HG03135 (cell line): ENCODE measurements at regions not wholly inside any gene's neighbourhood (a gene's known extent, or its start where the extent isn't known, plus 50 kb on each side); places are given as distances from the start of the nearest gene placed in this dataset.

Source experiments
- ATAC-seq: cut with Tn5 transposase; IDR thresholded peaks from one replicate; pipeline ENCODE4 v1.9.1; 2021; ENCODE audit warnings: mild to moderate bottlenecking, moderate library complexity; ENCODE audit not compliant: unreplicated experiment

DNA sequence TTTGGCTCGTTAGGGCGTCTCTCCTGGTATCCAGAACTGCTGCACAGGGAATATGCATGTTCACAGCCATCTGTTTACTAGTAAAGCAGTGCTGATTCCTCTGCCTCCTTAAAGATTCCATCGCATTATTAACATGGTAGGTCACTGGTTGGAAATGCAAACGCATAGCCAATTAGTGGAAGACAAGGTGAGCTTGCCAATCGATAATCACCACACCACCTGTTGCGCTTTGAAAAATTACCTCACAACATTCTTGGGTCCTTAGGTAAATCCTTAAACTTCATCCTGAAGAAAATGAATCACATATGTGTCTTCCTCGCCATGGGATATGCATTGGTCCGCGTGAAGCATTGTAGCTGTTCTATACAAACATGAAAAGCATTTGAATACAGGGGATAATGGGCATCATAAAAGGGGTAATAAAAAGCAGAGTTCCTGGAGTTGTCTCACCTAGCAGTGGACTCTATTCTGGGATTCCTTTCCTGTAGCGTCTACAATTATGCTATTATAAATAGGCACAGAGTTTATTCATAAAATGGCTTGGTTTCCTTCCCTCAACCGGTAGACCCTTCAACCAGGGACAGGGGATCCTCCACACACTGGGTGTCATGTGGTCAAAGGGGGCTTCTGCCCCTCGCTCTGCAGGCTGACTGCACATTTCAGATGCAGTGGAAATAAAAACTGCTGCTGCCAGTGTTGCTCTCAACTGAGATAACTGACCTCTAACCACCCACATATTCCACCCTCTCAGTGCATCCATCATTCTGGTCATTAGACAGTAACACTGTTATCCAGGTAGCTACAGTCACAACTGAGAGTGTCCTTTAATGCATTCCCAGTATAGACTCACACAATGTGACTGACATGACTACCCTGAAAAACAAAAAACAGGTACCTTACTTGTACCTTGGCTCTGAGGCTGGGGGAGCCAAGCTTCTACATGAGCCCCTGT lies 389.2 kb upstream of the NFE2L3 start:
- ATAC-seq: no peak

DNA sequence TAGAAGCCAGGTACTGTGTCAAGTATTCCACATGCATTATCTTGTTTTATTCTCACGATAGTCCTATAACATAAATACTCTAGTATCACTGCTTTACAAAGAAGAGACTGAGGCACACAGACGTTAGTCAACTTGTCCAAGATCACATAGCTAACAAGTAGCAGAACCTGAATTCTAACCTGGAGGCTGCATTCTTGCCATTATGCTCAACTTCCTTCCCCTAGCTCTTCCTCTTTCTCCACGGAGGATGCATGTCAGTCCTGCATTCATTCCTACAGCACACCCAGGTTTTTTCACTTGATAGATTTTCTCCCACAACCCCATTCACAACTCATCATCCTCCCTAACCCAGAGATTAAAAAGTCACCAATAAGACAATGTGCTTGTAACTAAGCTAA lies 388.5 kb upstream of the NFE2L3 start:
- no peak for ATAC-seq

DNA sequence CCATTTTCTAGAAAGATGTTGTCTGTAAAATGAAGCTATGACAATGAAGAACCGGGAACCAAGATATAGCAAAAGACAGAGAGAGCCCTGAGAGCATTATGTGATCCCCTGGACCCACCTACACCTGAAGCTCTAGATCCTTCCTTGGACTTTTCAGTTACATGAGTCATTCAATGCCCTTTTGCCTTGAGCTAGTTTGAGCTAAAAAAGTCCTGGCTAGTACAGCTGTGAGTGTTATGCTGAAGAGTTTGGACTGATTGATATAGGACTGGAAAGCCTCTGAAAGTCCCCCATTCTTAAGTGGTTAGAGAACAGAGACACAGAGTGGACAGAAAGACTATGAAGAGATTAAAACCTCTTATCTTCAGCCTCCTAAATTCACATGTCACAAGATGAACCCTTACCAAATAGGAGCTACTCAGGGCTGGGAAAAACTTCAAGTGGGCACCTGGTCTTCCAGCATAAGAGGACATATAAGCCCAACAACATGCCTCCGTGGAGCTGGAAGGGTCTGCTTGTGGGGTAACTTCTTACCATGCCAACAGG lies 386.8 kb upstream of the NFE2L3 start:
- no peak for ATAC-seq

DNA sequence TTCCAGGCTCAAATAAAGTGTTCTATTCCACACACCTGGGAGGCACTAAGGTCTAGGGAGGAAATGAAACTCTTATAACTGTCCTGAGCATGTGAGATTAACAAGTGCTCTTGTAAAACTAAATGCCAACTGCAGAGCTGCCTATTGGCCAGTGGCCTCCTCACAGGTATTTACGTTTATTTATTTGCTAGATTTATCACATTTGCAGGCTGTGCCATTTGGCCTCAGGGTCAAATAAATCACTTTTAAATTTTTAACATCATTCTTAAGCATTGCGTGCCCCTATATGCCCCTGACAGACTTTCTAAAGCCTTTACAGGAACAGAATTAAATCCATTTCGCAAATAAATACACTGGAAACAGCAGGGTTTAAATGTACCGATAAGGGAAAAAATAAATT lies 381.8 kb upstream of the NFE2L3 start:
- no peak for ATAC-seq

DNA sequence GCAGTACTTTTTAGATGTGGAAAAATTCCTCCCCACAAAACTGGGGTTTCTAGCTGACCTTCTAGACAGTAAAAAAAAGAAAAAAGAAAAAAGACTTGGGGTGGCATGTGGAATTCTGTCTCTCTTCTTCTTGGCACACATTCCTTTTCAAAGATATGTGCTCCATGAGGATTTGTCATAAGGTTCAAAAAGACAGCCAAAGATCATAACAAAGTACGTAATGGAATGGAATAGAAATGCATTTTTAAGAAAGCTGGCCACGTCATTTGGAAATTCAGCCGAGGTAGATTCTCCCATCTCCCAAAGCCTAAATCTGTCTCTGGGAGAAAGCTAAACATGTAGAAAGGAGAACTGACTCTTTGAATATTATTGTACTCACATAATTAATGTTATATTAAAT lies 381.3 kb upstream of the NFE2L3 start:
- no peak for ATAC-seq

DNA sequence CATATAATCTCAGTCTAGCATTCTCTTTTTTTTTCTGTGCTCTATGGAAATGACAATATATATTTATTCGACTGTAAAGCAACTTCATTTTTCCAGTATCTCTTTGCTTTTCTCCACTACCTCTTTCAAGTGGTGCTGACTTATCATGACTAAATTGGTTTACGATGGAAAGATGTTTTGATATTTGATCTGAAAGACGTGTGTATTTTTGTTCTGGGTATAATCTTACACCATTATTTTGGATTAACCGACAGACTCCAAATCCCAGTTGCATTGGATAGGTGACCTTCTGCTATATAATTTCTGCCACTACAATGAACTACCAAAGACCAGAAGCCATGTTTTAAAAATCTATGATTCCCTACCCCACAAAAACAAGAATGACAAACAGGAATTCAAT lies 380.5 kb upstream of the NFE2L3 start:
- no peak for ATAC-seq

DNA sequence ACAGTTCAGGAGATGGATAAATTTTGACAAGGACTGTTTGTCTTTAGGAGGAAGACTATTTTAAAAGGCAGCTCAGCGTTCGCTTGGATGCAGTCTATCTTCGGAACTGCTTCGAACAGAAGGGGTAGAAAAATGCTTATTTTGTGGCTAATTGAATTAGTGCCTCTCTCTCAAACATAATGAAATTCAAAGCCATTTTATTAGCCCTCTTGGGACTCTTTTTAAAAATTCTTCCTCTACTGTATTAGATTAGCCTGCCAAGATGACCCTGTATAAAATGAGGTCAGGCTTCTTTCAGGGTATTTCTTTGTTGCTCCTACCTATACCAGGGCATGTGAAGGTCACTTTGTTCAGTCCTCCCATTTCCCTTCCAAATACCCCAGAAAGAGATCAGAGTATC lies 379.2 kb upstream of the NFE2L3 start:
- ATAC-seq: no peak

DNA sequence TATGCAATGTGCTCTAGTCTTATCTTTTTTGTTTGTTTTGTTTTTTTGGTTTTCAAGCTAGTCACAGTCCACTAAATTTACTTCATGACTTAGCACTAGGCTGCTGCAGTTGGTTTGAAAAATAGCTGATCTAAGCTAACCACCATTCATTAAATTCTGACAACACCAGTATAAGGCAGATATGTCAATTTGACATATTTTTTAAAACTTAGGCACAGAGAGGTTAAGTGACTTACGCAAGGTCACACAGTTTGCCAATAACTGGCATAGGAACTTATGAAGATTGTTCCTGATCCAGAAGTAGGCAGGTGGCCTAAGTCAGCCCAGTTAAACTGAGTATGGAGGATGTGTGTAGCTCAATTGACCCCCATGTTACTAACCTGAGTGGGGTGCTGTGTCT lies 377.3 kb upstream of the NFE2L3 start:
- no peak for ATAC-seq

DNA sequence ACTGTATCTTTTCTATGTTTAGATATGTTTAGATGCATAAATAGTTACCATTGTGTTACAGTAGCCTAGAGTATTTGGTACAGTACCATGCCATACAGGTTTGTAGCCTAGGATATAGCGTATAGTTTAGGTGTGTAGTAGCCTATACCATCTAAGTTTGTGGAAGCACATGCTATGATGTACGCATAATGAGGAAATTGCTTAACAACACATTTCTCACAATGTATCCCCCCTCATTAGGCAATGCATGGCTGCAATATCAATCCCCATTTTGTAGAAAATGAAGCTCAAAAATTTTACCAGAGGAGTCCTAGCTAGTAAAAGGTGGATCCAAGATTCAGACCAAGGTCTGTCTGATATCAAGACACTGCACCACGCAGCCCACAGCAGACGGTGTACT lies 376.4 kb upstream of the NFE2L3 start:
- ATAC-seq: no peak

DNA sequence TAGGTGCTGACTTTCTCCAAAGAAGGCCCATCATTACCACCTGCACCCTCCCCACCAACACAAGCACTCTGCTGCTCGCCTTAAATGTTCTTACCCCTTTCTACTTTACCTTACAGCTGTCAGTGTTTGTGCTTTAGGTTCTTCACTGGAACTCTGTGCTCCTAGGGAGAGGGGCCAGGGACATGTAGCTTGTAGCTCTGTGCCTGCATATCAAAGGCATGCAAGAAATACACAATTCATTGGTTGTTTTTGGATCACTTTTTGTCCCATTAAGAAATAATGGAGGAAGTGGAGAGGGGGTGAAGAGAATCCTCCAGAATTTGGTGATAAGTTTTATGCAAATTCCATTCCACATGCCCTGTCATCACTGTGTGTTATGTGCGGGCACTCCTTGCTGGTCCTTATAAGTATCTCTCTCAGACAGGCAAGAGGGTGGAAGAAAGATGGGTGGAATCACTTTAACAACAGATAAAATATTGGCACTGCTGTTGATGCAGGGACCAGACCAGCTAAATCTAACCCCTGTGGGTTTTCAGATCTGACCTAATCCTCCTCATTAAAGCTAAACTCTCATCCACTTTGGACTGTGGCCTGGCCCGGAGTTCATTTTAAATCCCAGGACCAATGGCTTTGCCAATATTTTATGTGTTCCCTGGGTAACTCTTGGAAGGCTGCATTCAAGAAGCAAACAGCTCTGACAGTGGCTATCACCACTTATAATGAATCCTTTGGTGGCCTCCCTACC lies 375.8 kb upstream of the NFE2L3 start:
- no peak for ATAC-seq

DNA sequence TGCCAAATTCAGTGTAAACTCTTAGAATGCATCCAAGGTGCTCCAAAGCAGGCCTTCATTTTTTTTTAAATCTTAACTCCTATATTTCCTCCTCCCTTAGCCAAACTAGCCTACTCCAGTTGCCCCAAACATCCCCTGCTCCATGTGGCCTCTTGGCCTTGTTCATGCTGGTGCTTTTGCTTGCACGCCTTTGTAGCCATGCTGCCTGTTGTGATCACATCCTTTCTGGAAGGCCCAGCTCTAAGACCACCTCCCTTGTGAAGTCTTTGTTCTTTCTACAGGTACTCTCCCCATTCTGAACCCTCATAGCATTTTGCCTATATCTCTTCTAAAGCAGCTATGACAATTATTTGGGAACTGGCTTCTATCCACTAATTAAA lies 375.3 kb upstream of the NFE2L3 start:
- ATAC-seq: no peak

DNA sequence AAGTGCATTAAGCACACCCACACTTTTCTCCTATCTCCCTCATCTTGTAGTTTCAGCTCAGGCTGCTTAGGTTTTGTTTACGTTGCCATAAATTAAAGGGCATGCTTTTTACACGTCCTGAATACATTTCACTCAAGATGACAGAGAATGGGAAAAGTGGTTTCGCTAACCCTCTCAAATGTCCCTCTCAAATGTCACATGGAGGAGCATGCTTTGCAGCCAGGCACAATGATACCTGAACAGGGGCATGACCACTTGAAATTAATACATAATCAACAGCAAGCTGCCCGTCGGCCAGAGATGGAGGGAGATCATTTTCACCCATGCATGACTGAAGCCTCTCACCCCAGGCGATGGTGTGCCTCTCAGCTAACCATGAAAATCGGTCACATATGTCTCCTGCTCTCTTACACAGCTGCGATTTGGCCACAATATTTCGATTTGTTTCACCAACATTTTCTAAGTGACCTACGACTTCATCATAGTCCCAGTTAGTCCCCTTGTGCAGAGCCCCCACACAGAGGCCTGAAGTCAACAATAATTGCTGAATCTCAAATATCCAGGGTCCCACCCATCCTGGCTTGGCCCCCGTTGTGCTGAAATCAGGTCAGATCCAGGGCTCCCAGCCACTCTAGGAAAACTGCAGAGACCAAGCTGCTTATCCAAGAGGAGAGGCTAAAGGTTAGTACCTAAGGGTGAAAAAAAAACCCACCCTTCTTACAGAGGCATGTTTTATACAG lies 373.9 kb upstream of the NFE2L3 start:
- no peak for ATAC-seq

DNA sequence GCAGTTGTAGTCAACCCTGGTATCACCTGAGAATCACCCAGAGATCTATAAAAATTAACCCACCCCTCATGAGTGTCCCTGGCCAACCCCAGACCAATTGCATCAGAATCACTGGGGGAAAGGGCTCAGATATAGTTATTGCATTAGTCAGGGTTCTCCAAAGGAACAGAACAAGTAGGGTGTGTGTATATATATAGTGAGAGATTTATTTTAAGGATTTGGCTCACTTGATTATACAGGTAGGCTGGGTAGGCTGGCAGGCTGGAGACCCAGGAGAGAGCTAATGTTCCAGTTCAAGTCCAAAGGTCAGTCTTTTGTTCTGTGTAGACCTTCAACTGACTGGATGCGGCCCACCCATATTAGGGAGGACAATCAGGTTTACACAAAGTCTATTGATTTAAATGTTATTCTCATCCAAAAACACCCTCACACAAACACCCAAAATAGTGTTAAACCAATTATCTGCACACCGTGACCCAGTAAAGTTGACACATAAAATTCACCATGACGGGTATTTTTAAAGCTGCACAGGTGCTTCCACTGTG lies 372.9 kb upstream of the NFE2L3 start:
- no peak for ATAC-seq

DNA sequence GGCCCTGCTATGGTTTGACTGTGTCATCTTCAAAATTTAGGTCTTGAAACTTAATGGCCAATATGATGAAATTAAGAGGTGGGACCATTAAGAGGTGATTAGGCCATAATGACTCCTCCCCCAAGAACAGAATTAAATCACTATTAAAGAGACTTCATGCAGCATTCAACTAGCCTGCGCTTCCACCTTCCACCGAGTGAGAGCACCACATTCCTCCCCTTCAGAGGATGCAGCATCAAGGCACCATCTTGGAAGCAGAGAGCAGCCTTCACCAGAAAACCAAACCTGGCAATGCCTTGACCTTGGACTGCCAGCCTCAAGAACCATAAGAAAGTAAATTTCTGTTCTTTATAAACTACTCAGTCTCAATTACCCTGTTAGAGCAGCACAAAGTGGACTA lies 371.1 kb upstream of the NFE2L3 start:
- ATAC-seq: no peak

DNA sequence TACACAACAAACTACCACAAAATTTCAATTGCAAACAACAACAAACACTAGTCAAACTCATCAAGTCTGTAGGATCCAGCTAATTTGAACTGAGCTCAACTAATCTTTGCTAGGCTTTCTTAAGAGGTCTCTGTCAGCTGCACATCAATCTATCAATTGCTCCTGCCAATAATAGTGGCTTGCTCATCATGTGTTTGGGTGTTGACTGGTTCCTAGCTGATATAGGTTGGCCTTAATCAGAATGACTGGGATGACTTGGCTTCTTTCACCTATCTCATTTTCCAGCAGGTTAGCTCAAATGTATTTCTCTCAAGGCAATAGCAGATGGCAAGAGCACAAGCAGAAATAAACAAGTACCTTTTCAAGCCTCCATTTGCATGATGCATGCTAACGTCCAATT lies 370.3 kb upstream of the NFE2L3 start:
- ATAC-seq: no peak

DNA sequence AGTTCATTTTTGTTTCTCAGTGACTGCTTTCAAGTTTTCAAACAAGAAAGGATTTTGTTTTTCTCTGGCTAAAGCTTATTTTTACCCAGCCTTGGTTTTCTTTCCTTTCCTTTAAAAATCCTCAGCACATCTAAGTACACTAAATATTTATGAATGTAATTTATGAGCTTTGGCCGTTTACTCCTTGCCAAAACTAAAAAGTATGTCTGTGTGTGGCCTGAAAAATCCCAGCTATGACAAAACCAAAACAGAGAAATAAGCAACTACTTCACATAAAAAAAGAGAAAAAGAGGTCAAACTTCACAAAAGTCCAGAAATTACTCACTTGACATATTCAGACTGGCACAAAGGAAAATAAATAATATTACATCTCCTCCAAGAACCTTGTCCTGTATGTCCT lies 365.1 kb upstream of the NFE2L3 start:
- ATAC-seq: no peak

DNA sequence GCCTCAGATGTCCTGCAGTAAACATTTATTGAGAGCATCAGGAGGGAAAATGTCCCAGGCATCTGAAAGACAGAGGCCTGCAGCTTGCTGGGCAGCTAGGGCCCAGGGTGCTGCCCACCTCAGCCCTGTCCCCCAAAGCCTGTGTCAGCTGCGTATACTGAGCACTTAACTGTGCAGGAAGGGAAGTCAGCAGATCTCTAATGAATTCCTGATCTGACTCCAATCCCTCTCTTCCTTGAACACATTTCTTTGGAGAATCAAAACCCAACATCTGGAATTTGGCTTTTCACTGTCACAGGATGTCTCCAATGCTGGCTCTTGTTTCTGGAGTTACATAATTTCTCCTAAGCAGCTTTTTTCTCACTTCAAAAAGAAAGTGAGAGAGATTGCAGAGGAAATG lies 364.7 kb upstream of the NFE2L3 start:
- ATAC-seq: no peak

DNA sequence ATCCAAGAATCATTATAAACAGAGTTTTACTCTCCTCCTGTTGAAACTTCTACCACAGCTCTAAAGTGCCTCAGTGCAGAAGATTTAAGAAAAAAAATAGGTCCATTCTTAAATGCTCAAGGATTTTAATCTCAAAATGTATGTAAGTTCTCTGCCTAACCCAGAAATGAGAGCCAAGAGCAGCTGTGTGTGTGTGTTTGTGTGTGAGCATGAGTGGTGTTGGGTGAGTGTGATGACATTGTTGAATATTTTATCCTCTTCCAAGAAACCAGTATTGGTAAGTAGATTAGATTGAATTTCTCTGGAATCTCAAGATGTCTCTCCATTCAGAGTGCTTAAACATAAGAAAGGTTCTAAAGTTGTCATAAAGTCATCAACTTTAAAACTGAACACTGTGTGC lies 363.6 kb upstream of the NFE2L3 start:
- ATAC-seq: no peak

DNA sequence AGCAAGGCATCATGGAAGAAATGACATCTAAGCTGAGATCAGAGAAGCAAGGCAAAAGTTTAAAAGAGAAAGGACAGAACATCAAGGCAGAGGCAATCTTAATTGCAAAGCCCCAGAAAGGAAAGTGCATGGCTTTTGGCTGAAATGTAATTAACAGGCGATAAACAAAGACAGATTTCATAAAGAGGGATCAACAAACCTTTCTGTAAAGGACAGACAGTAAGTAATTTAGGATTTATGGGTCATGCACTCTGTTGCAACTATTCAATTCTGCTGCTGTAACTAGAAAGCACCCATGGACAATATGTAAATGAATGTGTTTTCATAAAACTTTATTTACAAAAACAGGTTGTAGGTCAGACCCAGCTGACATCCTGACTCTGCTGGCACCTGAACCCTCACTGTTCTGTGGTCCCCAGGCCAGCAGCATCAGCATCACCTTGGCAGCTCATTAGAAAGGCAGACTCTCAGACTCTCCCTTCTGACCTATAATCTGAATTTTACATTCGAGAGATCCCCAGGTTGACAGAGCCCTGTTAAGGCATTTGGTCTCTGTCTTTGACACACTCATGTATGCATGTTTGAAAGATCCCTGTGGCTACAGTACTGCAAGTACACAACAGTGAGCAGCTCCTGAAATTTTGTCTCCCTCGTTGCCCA lies 362.9 kb upstream of the NFE2L3 start:
- ATAC-seq: no peak
